NT2/D1 (cell line): ENCODE measurements at regions not wholly inside any gene's neighbourhood (a gene's known extent, or its start where the extent isn't known, plus 50 kb on each side); places are given as distances from the start of the nearest gene placed in this dataset.

ENCODE experiments used
- DNase-seq: peaks from one replicate; pipeline ENCODE4 v3.0.0-alpha.2; 2011; ENCODE audit warnings: low read depth, low spot score
- H3K27me3 ChIP-seq: 2 replicates; pipeline ENCODE4 v1.6.0; 2011; ENCODE audit warnings: mild to moderate bottlenecking; ENCODE audit not compliant: insufficient read length, insufficient read depth
- H3K36me3 ChIP-seq: 2 replicates; pipeline ENCODE4 v1.6.1; 2011; ENCODE audit warnings: mild to moderate bottlenecking, low read length, mixed read lengths; ENCODE audit not compliant: insufficient read depth, insufficient read length
- H3K4me1 ChIP-seq: 2 replicates; pipeline ENCODE4 v1.5.1; 2011; ENCODE audit not compliant: insufficient read depth, insufficient read length
- H3K4me3 ChIP-seq: 2 replicates; pipeline ENCODE4 v1.5.1; 2011; ENCODE audit warnings: low read depth; ENCODE audit not compliant: insufficient read length
- H3K9ac ChIP-seq: 2 replicates; pipeline ENCODE4 v1.6.0; 2011; ENCODE audit warnings: low read depth; ENCODE audit not compliant: insufficient read length
- H3K9me3 ChIP-seq: 2 replicates; pipeline ENCODE4 v1.5.1; 2011; ENCODE audit warnings: mild to moderate bottlenecking, low read length; ENCODE audit not compliant: insufficient read depth
- SUZ12 ChIP-seq: IDR thresholded peaks from 2 replicates; pipeline ENCODE4 v1.6.1; 2011; ENCODE audit not compliant: insufficient read length, insufficient read depth; ENCODE audit errors: extremely low read depth
- YY1 ChIP-seq: IDR thresholded peaks from 2 replicates; pipeline ENCODE4 v1.6.1; 2011; ENCODE audit not compliant: insufficient read length, insufficient read depth
- ZNF274 ChIP-seq: IDR thresholded peaks from 2 replicates; pipeline ENCODE4 v1.6.1; 2011; ENCODE audit warnings: mild to moderate bottlenecking, low read depth, low read length

GRCh38 chr11:115657586-115657985 is 153.4 kb upstream of the CADM1 start:
- Histone ChIP-seq H3K4me1 (peaks cover 5% of the 10 kb centered on the region), H3K27me3 (peaks cover 63% of the 10 kb centered on the region), H3K36me3 (no peaks in the 10 kb centered on the region), H3K9me3 (0 out of 2 replicates have a peak, but pooled peaks cover 9% of the 10 kb centered on the region), H3K4me3 (no peak overlapping the region), H3K9ac (no peak overlapping the region)
- no peak for DNase-seq
- TF ChIP-seq YY1: no peak
- no peak for TF ChIP-seq ZNF274

GRCh38 chr11:115656669-115657068 is 152.5 kb upstream of the CADM1 start:
- Histone ChIP-seq H3K9me3 (0 out of 2 replicates have a peak, but pooled peaks cover 9% of the 10 kb centered on the region), H3K9ac (no peak overlapping the region), H3K36me3 (no peaks in the 10 kb centered on the region), H3K27me3 (peaks cover 55% of the 10 kb centered on the region), H3K4me1 (peaks cover 5% of the 10 kb centered on the region), H3K4me3 (no peak overlapping the region)
- no peak for DNase-seq
- TF ChIP-seq ZNF274: no peak
- TF ChIP-seq SUZ12: no peak
- TF ChIP-seq YY1: no peak

- TF ChIP-seq SUZ12 (no peak), YY1 (no peak), ZNF274 (no peak)
- Histone ChIP-seq H3K36me3 (no peaks in the 10 kb centered on the region), H3K4me1 (peaks cover 5% of the 10 kb centered on the region), H3K4me3 (no peak overlapping the region), H3K27me3 (peaks cover 50% of the 10 kb centered on the region), H3K9ac (no peak overlapping the region), H3K9me3 (0 out of 2 replicates have a peak, but pooled peaks cover 9% of the 10 kb centered on the region)
- DNase-seq: no peak
These were observed 151.8 kb upstream of the CADM1 start for GRCh38 chr11:115656041-115656440.

- peaks cover 38% of the 10 kb centered on the region for H3K27me3 ChIP-seq
- H3K9me3 ChIP-seq: 0 out of 2 replicates have a peak, but pooled peaks cover 9% of the 10 kb centered on the region
- H3K9ac ChIP-seq: no peak overlapping the region
- DNase-seq: no peak
- TF ChIP-seq ZNF274: no peak
- TF ChIP-seq SUZ12: no peak
- no peak for TF ChIP-seq YY1
- no peak overlapping the region for H3K4me3 ChIP-seq
- H3K4me1 ChIP-seq: peaks cover 6% of the 10 kb centered on the region
- no peaks in the 10 kb centered on the region for H3K36me3 ChIP-seq
These were observed 150.6 kb upstream of the CADM1 start for GRCh38 chr11:115654792-115655191.

- H3K27me3 ChIP-seq: peaks cover 29% of the 10 kb centered on the region
- no peak for TF ChIP-seq ZNF274
- TF ChIP-seq YY1: no peak
- no peak for TF ChIP-seq SUZ12
- H3K9ac ChIP-seq: no peak overlapping the region
- 0 out of 2 replicates have a peak, but pooled peaks cover 9% of the 10 kb centered on the region for H3K9me3 ChIP-seq
- no peaks in the 10 kb centered on the region for H3K36me3 ChIP-seq
- no peak overlapping the region for H3K4me3 ChIP-seq
- H3K4me1 ChIP-seq: peaks cover 5% of the 10 kb centered on the region
- DNase-seq: no peak
These were observed 149.7 kb upstream of the CADM1 start for GRCh38 chr11:115653926-115654325.

GRCh38 chr11:115653076-115653475 is 148.9 kb upstream of the CADM1 start:
- Histone ChIP-seq H3K4me3 (no peak overlapping the region), H3K4me1 (peaks cover 5% of the 10 kb centered on the region), H3K36me3 (no peaks in the 10 kb centered on the region), H3K9ac (no peak overlapping the region), H3K9me3 (0 out of 2 replicates have a peak, but pooled peaks cover 9% of the 10 kb centered on the region), H3K27me3 (peaks cover 20% of the 10 kb centered on the region)
- TF ChIP-seq YY1: no peak
- no peak for TF ChIP-seq SUZ12
- no peak for DNase-seq

- H3K9ac ChIP-seq: no peak overlapping the region
- peaks cover 5% of the 10 kb centered on the region for H3K4me1 ChIP-seq
- DNase-seq: no peak
- no peak overlapping the region for H3K4me3 ChIP-seq
- H3K27me3 ChIP-seq: peaks cover 15% of the 10 kb centered on the region
- 0 out of 2 replicates have a peak, but pooled peaks cover 7% of the 10 kb centered on the region for H3K9me3 ChIP-seq
- TF ChIP-seq YY1: no peak
- no peak for TF ChIP-seq ZNF274
- no peak for TF ChIP-seq SUZ12
- H3K36me3 ChIP-seq: no peaks in the 10 kb centered on the region
These were observed 148.3 kb upstream of the CADM1 start for GRCh38 chr11:115652496-115652895.
